Common myeloid progenitor, CD34-positive (primary cell): ENCODE measurements at regions not wholly inside any gene's neighbourhood (a gene's known extent, or its start where the extent isn't known, plus 50 kb on each side); places are given as distances from the start of the nearest gene placed in this dataset.
"Not testable (repeated sequence)": the region's sequence is repeated elsewhere in the genome, so short reads cannot be mapped to it uniquely, and the experiment has no call there.

Experiments used
- CTCF ChIA-PET: fragments of 350-600 bp; sonication (Branson Sonifier 250); formaldehyde crosslinking; loops from one replicate; lab custom pipeline; 2021; ENCODE audit warnings: antibody characterized with exemption; lab: Charles Lee
- POLR2A ChIA-PET: fragments of 350-600 bp; sonication (Branson Sonifier 250); formaldehyde crosslinking; loops from one replicate; lab custom pipeline; 2021; ENCODE audit warnings: antibody characterized with exemption; lab: Charles Lee
- DNase-seq, 3 donors: peaks; one replicate each; pipeline versions ENCODE4 v3.0.0 to v3.0.0-alpha.2; 2013
- H3K27ac ChIP-seq, 2 experiments: 1 replicate in 1 of 2; 2 replicates in 1 of 2; pipeline ENCODE4 v1.7.0; 2013; ENCODE audit warnings: inconsistent platforms in 2 of 2, low read length in 2 of 2, mild to moderate bottlenecking in 2 of 2, low read depth in 1 of 2, moderate library complexity in 1 of 2; ENCODE audit not compliant: severe bottlenecking in 2 of 2, insufficient read depth in 1 of 2, poor library complexity in 1 of 2
- H3K27me3 ChIP-seq, 5 experiments: replicated peaks in 2 of 5; 1 replicate in 3 of 5; 2 replicates in 2 of 5; pipeline versions ENCODE4 v1.6.1 to v1.7.0; 2013; ENCODE audit warnings: low read length in 4 of 5, mild to moderate bottlenecking in 2 of 5, moderate library complexity in 2 of 5, inconsistent platforms in 1 of 5; ENCODE audit not compliant: insufficient read depth in 5 of 5, control insufficient read depth in 4 of 5
- H3K36me3 ChIP-seq, 4 experiments: 1 replicate in 2 of 4; 2 replicates in 2 of 4; pipeline versions ENCODE4 v1.6.1 to v1.7.0; 2013; ENCODE audit warnings: low read length in 3 of 4, control low read depth in 1 of 4, mild to moderate bottlenecking in 1 of 4; ENCODE audit not compliant: control insufficient read depth in 4 of 4, insufficient read depth in 4 of 4
- H3K4me1 ChIP-seq, 4 experiments: 1 replicate in 3 of 4; 2 replicates in 1 of 4; pipeline versions ENCODE4 v1.6.1 to v1.7.1; 2013; ENCODE audit warnings: low read length in 3 of 4, mild to moderate bottlenecking in 3 of 4, control low read depth in 1 of 4, inconsistent platforms in 1 of 4, moderate library complexity in 1 of 4; ENCODE audit not compliant: control insufficient read depth in 4 of 4, insufficient read depth in 4 of 4; ENCODE audit errors: control extremely low read depth in 1 of 4
- H3K4me3 ChIP-seq, 7 experiments: 1 replicate in 4 of 7; 2 replicates in 3 of 7; pipeline versions ENCODE4 v1.5.1 to v1.7.0; 2013; ENCODE audit warnings: mild to moderate bottlenecking in 7 of 7, low read length in 6 of 7, moderate library complexity in 6 of 7, inconsistent platforms in 2 of 7, low read depth in 2 of 7, control low read depth in 1 of 7; ENCODE audit not compliant: insufficient read depth in 4 of 7, control insufficient read depth in 1 of 7; ENCODE audit errors: extremely low read depth in 1 of 7
- H3K9me3 ChIP-seq, 5 experiments: 1 replicate in 4 of 5; 2 replicates in 1 of 5; pipeline versions ENCODE4 v1.6.1 to v1.7.1; 2013; ENCODE audit warnings: low read length in 4 of 5, mild to moderate bottlenecking in 2 of 5, inconsistent platforms in 1 of 5, low read depth in 1 of 5, moderate library complexity in 1 of 5; ENCODE audit not compliant: control insufficient read depth in 4 of 5, insufficient read depth in 2 of 5; ENCODE audit errors: control extremely low read depth in 1 of 5
- WGBS: methylation state at CpG from one replicate; pipeline ENCODE4 v1.1.5; 2013; ENCODE audit not compliant: insufficient coverage; 5-methylcytosine and 5-hydroxymethylcytosine counted together

GRCh38 chr5:72597456-72597948 lies 90.3 kb upstream of the ZNF366 start:
- CTCF ChIA-PET = no interaction called here
- Histone ChIP-seq H3K4me1 (no peaks in the 10 kb centered on the region), H3K9me3 (peaks cover 0 to 13% (median 0%) of the 10 kb centered on the region in 5 experiments), H3K27ac (peak overlapping the region in 1 of 2 experiments; percentile 7), H3K4me3 (peak overlapping the region in 1 of 7 experiments; percentile 7), H3K36me3 (no peaks in the 10 kb centered on the region), H3K27me3 (no peaks in the 10 kb centered on the region)
- WGBS = 38% methylated on average over 2 of the region's 5 CpGs
- DNase-seq = peak; percentile 16 to 41 (median 22)
- POLR2A ChIA-PET = no interaction called here

GRCh38 chr5:72596956-72597355 lies 89.7 kb upstream of the ZNF366 start:
- 83% methylated on average over 1 of the region's 3 CpGs for WGBS
- H3K27ac ChIP-seq = no peak overlapping the region
- no peak overlapping the region for H3K4me3 ChIP-seq
- CTCF ChIA-PET = no interaction called here
- no peaks in the 10 kb centered on the region for H3K36me3 ChIP-seq
- H3K4me1 ChIP-seq = no peaks in the 10 kb centered on the region
- no peaks in the 10 kb centered on the region for H3K27me3 ChIP-seq
- H3K9me3 ChIP-seq = peaks cover 0 to 13% (median 0%) of the 10 kb centered on the region in 5 experiments
- POLR2A ChIA-PET = no interaction called here
- DNase-seq = no peak

GRCh38 chr5:72588640-72589039 lies 81.4 kb upstream of the ZNF366 start:
- POLR2A ChIA-PET = no interaction called here
- WGBS = no CpG with 5 or more reads among the region's 4 CpGs

GRCh38 chr5:72587661-72588308 lies 80.6 kb upstream of the ZNF366 start:
- DNase-seq = no peak
- no peaks in the 10 kb centered on the region for H3K36me3 ChIP-seq
- POLR2A ChIA-PET = no interaction called here
- CTCF ChIA-PET = interaction anchor here (1.0 kb wide), 1 partner anchor 246 kb away, joined by 3 read pairs; no protein-coding TSS in a partner anchor
- no peaks in the 10 kb centered on the region for H3K9me3 ChIP-seq
- WGBS = 90% methylated on average over 5 of the region's 8 CpGs
- no peaks in the 10 kb centered on the region for H3K4me1 ChIP-seq
- H3K27ac ChIP-seq = no peak overlapping the region
- no peak overlapping the region for H3K4me3 ChIP-seq
- H3K27me3 ChIP-seq = no peaks in the 10 kb centered on the region

More at GRCh38 chr5:72588640-72589039, 81.4 kb upstream of the ZNF366 start:
- Histone ChIP-seq H3K36me3 (no peaks in the 10 kb centered on the region), H3K4me1 (no peaks in the 10 kb centered on the region), H3K4me3 (no peak overlapping the region), H3K27ac (no peak overlapping the region), H3K27me3 (no peaks in the 10 kb centered on the region), H3K9me3 (no peaks in the 10 kb centered on the region)
- DNase-seq = no peak
- CTCF ChIA-PET = interaction anchor here (1.0 kb wide), 1 partner anchor 245 kb away, joined by 3 read pairs; no protein-coding TSS in a partner anchor

- POLR2A ChIA-PET = interaction anchor here (0.6 kb wide), 1 partner anchor 525 kb away, joined by 3 read pairs; no protein-coding TSS in a partner anchor
- WGBS = 100% methylated on average over 3 of the region's 3 CpGs
- Histone ChIP-seq H3K36me3 (no peaks in the 10 kb centered on the region), H3K27me3 (no peaks in the 10 kb centered on the region), H3K9me3 (no peaks in the 10 kb centered on the region), H3K4me3 (no peak overlapping the region), H3K27ac (no peak overlapping the region), H3K4me1 (no peaks in the 10 kb centered on the region)
- no peak for DNase-seq
- CTCF ChIA-PET = no interaction called here
Measured at GRCh38 chr5:72586788-72587530, 79.7 kb upstream of the ZNF366 start.

- DNase-seq = no peak
- ChIA-PET CTCF (interaction anchor here (1.2 kb wide), 1 partner anchor 24 kb away, joined by 3 read pairs; no protein-coding TSS in a partner anchor), POLR2A (no interaction called here)
- Histone ChIP-seq H3K27me3 (no peaks in the 10 kb centered on the region), H3K27ac (no peak overlapping the region), H3K36me3 (no peaks in the 10 kb centered on the region), H3K9me3 (no peaks in the 10 kb centered on the region), H3K4me1 (no peaks in the 10 kb centered on the region), H3K4me3 (no peak overlapping the region)
- WGBS = 92% methylated on average over 3 of the region's 3 CpGs
Measured at GRCh38 chr5:72584466-72584865, 77.3 kb upstream of the ZNF366 start.

GRCh38 chr5:72579290-72579689 lies 72.1 kb upstream of the ZNF366 start:
- H3K9me3 ChIP-seq, H3K4me1 ChIP-seq, CTCF ChIA-PET, H3K36me3 ChIP-seq, H3K27ac ChIP-seq, H3K27me3 ChIP-seq, H3K4me3 ChIP-seq, POLR2A ChIA-PET, DNase-seq: not testable (repeated sequence)
- no CpG with 5 or more reads among the region's 2 CpGs for WGBS
